A549 (cell line): ENCODE measurements at regions not wholly inside any gene's neighbourhood (a gene's known extent, or its start where the extent isn't known, plus 50 kb on each side); places are given as distances from the start of the nearest gene placed in this dataset.

Experiments
- CBX2 ChIP-seq: fragments of 200-600 bp; sonication (generic); IDR thresholded peaks from 2 replicates; pipeline ENCODE4 v1.6.1; 2016; ENCODE audit warnings: low read depth, mild to moderate bottlenecking, borderline replicate concordance
- CHD4 ChIP-seq: fragments of 200-600 bp; sonication (generic); IDR thresholded peaks from 2 replicates; pipeline ENCODE4 v1.6.1; 2016; ENCODE audit warnings: antibody characterized with exemption, mild to moderate bottlenecking, borderline replicate concordance
- CTCF ChIP-seq: fragments of >200 bp; sonication (Bioruptor Twin); formaldehyde crosslinking; IDR thresholded peaks from 3 replicates; pipeline ENCODE4 v1.5.1; 2016
- JUNB ChIP-seq: fragments of >200 bp; sonication (Bioruptor Twin); formaldehyde crosslinking; IDR thresholded peaks from 2 replicates; pipeline ENCODE4 v1.6.1; 2016
- KDM1A ChIP-seq: fragments of 200-600 bp; sonication (generic); IDR thresholded peaks from 2 replicates; pipeline ENCODE4 v1.6.1; 2016; ENCODE audit warnings: low read depth, mild to moderate bottlenecking
- NR3C1 ChIP-seq: fragments of >200 bp; sonication (Bioruptor Twin); formaldehyde crosslinking; IDR thresholded peaks from 3 replicates; pipeline ENCODE4 v1.6.1; 2017
- TF ChIP-seq, protein P1 (sequence below): IDR thresholded peaks from 2 replicates; pipeline ENCODE4 v1.6.1; 2012; ENCODE audit warnings: low read depth, borderline replicate concordance

- TF ChIP-seq KDM1A, result no peak
- no peak for TF ChIP-seq CBX2
- no peak for TF ChIP-seq JUNB
- TF ChIP-seq CTCF, result no peak
- no peak for TF ChIP-seq CHD4
- no peak for TF ChIP-seq NR3C1
- TF ChIP-seq, protein P1, sequence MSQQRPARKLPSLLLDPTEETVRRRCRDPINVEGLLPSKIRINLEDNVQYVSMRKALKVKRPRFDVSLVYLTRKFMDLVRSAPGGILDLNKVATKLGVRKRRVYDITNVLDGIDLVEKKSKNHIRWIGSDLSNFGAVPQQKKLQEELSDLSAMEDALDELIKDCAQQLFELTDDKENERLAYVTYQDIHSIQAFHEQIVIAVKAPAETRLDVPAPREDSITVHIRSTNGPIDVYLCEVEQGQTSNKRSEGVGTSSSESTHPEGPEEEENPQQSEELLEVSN, result no peak
Measured at GRCh38 chr10:21243748-21244257, 281.7 kb downstream of the SKIDA1 start.
